HUES64 (cell line): ENCODE measurements at regions not wholly inside any gene's neighbourhood (a gene's known extent, or its start where the extent isn't known, plus 50 kb on each side); places are given as distances from the start of the nearest gene placed in this dataset.

ENCODE experiments used
- H3K27ac ChIP-seq: 2 replicates; pipeline ENCODE4 v1.7.0; 2013; ENCODE audit warnings: low read depth, low read length, inconsistent platforms
- H3K27me3 ChIP-seq: 2 replicates; pipeline ENCODE4 v1.6.1; 2013; ENCODE audit warnings: mild to moderate bottlenecking, low read length; ENCODE audit not compliant: insufficient read depth
- H3K36me3 ChIP-seq: 2 replicates; pipeline ENCODE4 v1.6.1; 2013; ENCODE audit warnings: mild to moderate bottlenecking, low read length; ENCODE audit not compliant: insufficient read depth
- H3K4me1 ChIP-seq: 2 replicates; pipeline ENCODE4 v1.6.1; 2013; ENCODE audit warnings: mild to moderate bottlenecking, low read length, moderate library complexity; ENCODE audit not compliant: insufficient read depth
- H3K4me3 ChIP-seq: 2 replicates; pipeline ENCODE4 v1.5.1; 2013; ENCODE audit warnings: mild to moderate bottlenecking, low read length, moderate library complexity
- H3K9ac ChIP-seq: 2 replicates; pipeline ENCODE4 v1.6.1; 2013; ENCODE audit warnings: mild to moderate bottlenecking, low read depth, low read length
- H3K9me3 ChIP-seq: 2 replicates; pipeline ENCODE4 v1.6.1; 2013; ENCODE audit warnings: low read depth, low read length; ENCODE audit not compliant: insufficient read depth
- WGBS: fragments of 150-250, 120-280 bp; methylation state at CpG from one replicate; pipeline ENCODE4 v1.1.7; 2013; ENCODE audit warnings: missing lambda C conversion rate; 5-methylcytosine and 5-hydroxymethylcytosine counted together

GRCh38 chr7:115153769-115154477, 232.0 kb downstream of the MDFIC start:
- H3K4me3 ChIP-seq = no peak overlapping the region
- 90% methylated on average over 4 of the region's 4 CpGs for WGBS
- H3K36me3 ChIP-seq = no peaks in the 10 kb centered on the region
- H3K4me1 ChIP-seq = peaks cover 3% of the 10 kb centered on the region; the same call in 1 of the 2 replicates
- no peaks in the 10 kb centered on the region for H3K27me3 ChIP-seq
- H3K27ac ChIP-seq = no peak overlapping the region
- H3K9me3 ChIP-seq = no peaks in the 10 kb centered on the region
- no peak overlapping the region for H3K9ac ChIP-seq

GRCh38 chr7:115153176-115153575, 231.3 kb downstream of the MDFIC start:
- H3K27me3 ChIP-seq = no peaks in the 10 kb centered on the region
- no peak overlapping the region for H3K4me3 ChIP-seq
- H3K36me3 ChIP-seq = no peaks in the 10 kb centered on the region
- H3K27ac ChIP-seq = no peak overlapping the region
- peaks cover 3% of the 10 kb centered on the region; the same call in 1 of the 2 replicates for H3K4me1 ChIP-seq
- WGBS = 96% methylated on average over 1 of the region's 3 CpGs
- H3K9me3 ChIP-seq = no peaks in the 10 kb centered on the region
- H3K9ac ChIP-seq = no peak overlapping the region

- WGBS = 97% methylated on average over 2 of the region's 3 CpGs
- H3K9ac ChIP-seq = no peak overlapping the region
- H3K4me3 ChIP-seq = no peak overlapping the region
- H3K27me3 ChIP-seq = no peaks in the 10 kb centered on the region
- no peaks in the 10 kb centered on the region for H3K36me3 ChIP-seq
- H3K27ac ChIP-seq = no peak overlapping the region
- H3K9me3 ChIP-seq = no peaks in the 10 kb centered on the region
- no peaks in the 10 kb centered on the region for H3K4me1 ChIP-seq
Measured at GRCh38 chr7:115146148-115146547, 224.3 kb downstream of the MDFIC start.

GRCh38 chr7:115145512-115145911, 223.6 kb downstream of the MDFIC start:
- Histone ChIP-seq H3K4me1 (no peaks in the 10 kb centered on the region), H3K9me3 (no peaks in the 10 kb centered on the region), H3K27ac (no peak overlapping the region), H3K9ac (no peak overlapping the region), H3K4me3 (no peak overlapping the region), H3K27me3 (no peaks in the 10 kb centered on the region), H3K36me3 (no peaks in the 10 kb centered on the region)
- 100% methylated on average over 2 of the region's 2 CpGs for WGBS

- H3K9me3 ChIP-seq = no peaks in the 10 kb centered on the region
- H3K4me1 ChIP-seq = peaks cover 13% of the 10 kb centered on the region
- H3K27ac ChIP-seq = no peak overlapping the region
- no peaks in the 10 kb centered on the region for H3K36me3 ChIP-seq
- WGBS = 94% methylated on average over 1 of the region's 1 CpG
- no peak overlapping the region for H3K4me3 ChIP-seq
- H3K27me3 ChIP-seq = no peaks in the 10 kb centered on the region
- no peak overlapping the region for H3K9ac ChIP-seq
Measured at GRCh38 chr7:115137816-115138215, 215.9 kb downstream of the MDFIC start.

GRCh38 chr7:115136796-115137443, 215.0 kb downstream of the MDFIC start:
- no peak overlapping the region for H3K4me3 ChIP-seq
- no peaks in the 10 kb centered on the region for H3K27me3 ChIP-seq
- no peaks in the 10 kb centered on the region for H3K9me3 ChIP-seq
- no peak overlapping the region for H3K27ac ChIP-seq
- H3K4me1 ChIP-seq = peaks cover 13% of the 10 kb centered on the region
- no peaks in the 10 kb centered on the region for H3K36me3 ChIP-seq
- WGBS = 90% methylated on average over 3 of the region's 3 CpGs
- no peak overlapping the region for H3K9ac ChIP-seq

GRCh38 chr7:115135769-115136410, 214.0 kb downstream of the MDFIC start:
- no peaks in the 10 kb centered on the region for H3K9me3 ChIP-seq
- H3K4me1 ChIP-seq = peaks cover 13% of the 10 kb centered on the region
- H3K27ac ChIP-seq = no peak overlapping the region
- no peak overlapping the region for H3K9ac ChIP-seq
- 71% methylated on average over 1 of the region's 1 CpG for WGBS
- H3K4me3 ChIP-seq = no peak overlapping the region
- H3K36me3 ChIP-seq = no peaks in the 10 kb centered on the region
- H3K27me3 ChIP-seq = no peaks in the 10 kb centered on the region

- Histone ChIP-seq H3K4me1 (peaks cover 13% of the 10 kb centered on the region), H3K27me3 (no peaks in the 10 kb centered on the region), H3K27ac (no peak overlapping the region), H3K36me3 (no peaks in the 10 kb centered on the region), H3K9me3 (no peaks in the 10 kb centered on the region), H3K4me3 (no peak overlapping the region), H3K9ac (no peak overlapping the region)
- WGBS = 92% methylated on average over 4 of the region's 4 CpGs
Measured at GRCh38 chr7:115135146-115135545, 213.3 kb downstream of the MDFIC start.

GRCh38 chr7:115133248-115133647, 211.4 kb downstream of the MDFIC start:
- H3K9ac ChIP-seq = no peak overlapping the region
- 95% methylated on average over 5 of the region's 5 CpGs for WGBS
- no peaks in the 10 kb centered on the region for H3K36me3 ChIP-seq
- H3K4me1 ChIP-seq = peaks cover 13% of the 10 kb centered on the region
- no peak overlapping the region for H3K4me3 ChIP-seq
- no peaks in the 10 kb centered on the region for H3K9me3 ChIP-seq
- H3K27ac ChIP-seq = no peak overlapping the region
- H3K27me3 ChIP-seq = no peaks in the 10 kb centered on the region

GRCh38 chr7:115132096-115132495, 210.2 kb downstream of the MDFIC start:
- Histone ChIP-seq H3K4me3 (no peak overlapping the region), H3K4me1 (peaks cover 13% of the 10 kb centered on the region), H3K9ac (no peak overlapping the region), H3K27me3 (no peaks in the 10 kb centered on the region), H3K36me3 (no peaks in the 10 kb centered on the region), H3K27ac (no peak overlapping the region), H3K9me3 (no peaks in the 10 kb centered on the region)
- 98% methylated on average over 1 of the region's 1 CpG for WGBS

GRCh38 chr7:115128154-115128553, 206.3 kb downstream of the MDFIC start:
- WGBS = 93% methylated on average over 2 of the region's 2 CpGs
- Histone ChIP-seq H3K27me3 (no peaks in the 10 kb centered on the region), H3K36me3 (no peaks in the 10 kb centered on the region), H3K9ac (no peak overlapping the region), H3K9me3 (no peaks in the 10 kb centered on the region), H3K27ac (no peak overlapping the region), H3K4me3 (no peak overlapping the region), H3K4me1 (no peaks in the 10 kb centered on the region)
